ENCODE measurements at regions not wholly inside any gene's neighbourhood (a gene's known extent, or its start where the extent isn't known, plus 50 kb on each side); places are given as distances from the start of the nearest gene placed in this dataset.

GRCh38 chr9:118187408-118187807 lies 483.2 kb downstream of the TLR4 start (continued):
- no peak for TF ChIP-seq ZNF532 (CRISPR knock-in tag; IDR thresholded peaks at IDR 0.05; ENCODE audit: borderline replicate concordance)
- no peak for TF ChIP-seq AR (CRISPR knock-in tag; IDR thresholded peaks at IDR 0.05)
- TF ChIP-seq AFF4 (CRISPR knock-in tag; IDR thresholded peaks at IDR 0.05; ENCODE audit: borderline replicate concordance): no peak
- no peak for TF ChIP-seq SOX15 (CRISPR knock-in tag; IDR thresholded peaks at IDR 0.05)
- TF ChIP-seq ZNF121 (CRISPR knock-in tag; IDR thresholded peaks at IDR 0.05): no peak
- TF ChIP-seq ZNF219 (CRISPR knock-in tag; IDR thresholded peaks at IDR 0.05; ENCODE audit: borderline replicate concordance): no peak
- TF ChIP-seq CREM (CRISPR knock-in tag; IDR thresholded peaks at IDR 0.05): no peak
- no peak for TF ChIP-seq IRF2 (CRISPR knock-in tag; IDR thresholded peaks at IDR 0.05; ENCODE audit: borderline replicate concordance, low read depth)
- TF ChIP-seq GTF2I (CRISPR knock-in tag; conservative IDR thresholded peaks at IDR 0.05): no peak
- TF ChIP-seq ZNF416 (CRISPR knock-in tag; IDR thresholded peaks at IDR 0.05): no peak
- no peak for TF ChIP-seq NFATC4 (CRISPR knock-in tag; IDR thresholded peaks at IDR 0.05)
- TF ChIP-seq ZNF425 (CRISPR knock-in tag; conservative IDR thresholded peaks at IDR 0.05): no peak
- TF ChIP-seq MAX (CRISPR knock-in tag; IDR thresholded peaks at IDR 0.05): no peak
- no peak for TF ChIP-seq IRF1 (CRISPR knock-in tag; IDR thresholded peaks at IDR 0.05)

Measured in WTC11 (cell line).